ENCODE measurements at regions not wholly inside any gene's neighbourhood (a gene's known extent, or its start where the extent isn't known, plus 50 kb on each side); places are given as distances from the start of the nearest gene placed in this dataset.

DNA sequence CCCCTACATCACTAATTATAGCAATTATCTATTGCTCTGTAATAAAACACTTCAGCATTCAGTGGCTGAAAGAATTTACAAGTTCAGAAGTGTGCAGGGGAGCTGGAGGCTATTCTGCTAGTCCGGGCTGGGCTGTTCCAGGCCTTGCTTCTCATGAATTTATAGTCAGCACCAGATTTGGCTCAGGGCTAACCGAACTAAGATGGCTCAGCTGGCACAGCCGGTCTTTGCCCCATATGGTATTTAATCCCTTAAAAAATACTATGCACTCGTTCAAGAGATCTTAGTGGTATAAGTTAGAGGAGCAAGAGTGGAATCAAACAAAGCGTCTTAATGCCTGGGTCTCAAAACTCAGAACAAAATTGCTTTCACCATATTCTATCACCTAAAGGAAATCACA lies 932.9 kb downstream of the XPNPEP1 start:
- Histone ChIP-seq H3K27me3 (replicated peaks in 1 of 7) (no peaks in the 10 kb centered on the region), H3K4me3 (no peak overlapping the region), H3K9me3 (peaks cover 0 to 4% (median 0%) of the 10 kb centered on the region in 8 donors), H3K4me1 (no peaks in the 10 kb centered on the region), H3K36me3 (no peaks in the 10 kb centered on the region), H3K27ac (no peak overlapping the region)
- no peak for DNase-seq
- intact Hi-C loops (cut with DNase I; ENCODE audit: low total_unique reads): no loop called here
- 75 to 84% (median 81%) methylated on average over 5 of the region's 5 CpGs for WGBS, 5 donors
- TF ChIP-seq, protein P1, sequence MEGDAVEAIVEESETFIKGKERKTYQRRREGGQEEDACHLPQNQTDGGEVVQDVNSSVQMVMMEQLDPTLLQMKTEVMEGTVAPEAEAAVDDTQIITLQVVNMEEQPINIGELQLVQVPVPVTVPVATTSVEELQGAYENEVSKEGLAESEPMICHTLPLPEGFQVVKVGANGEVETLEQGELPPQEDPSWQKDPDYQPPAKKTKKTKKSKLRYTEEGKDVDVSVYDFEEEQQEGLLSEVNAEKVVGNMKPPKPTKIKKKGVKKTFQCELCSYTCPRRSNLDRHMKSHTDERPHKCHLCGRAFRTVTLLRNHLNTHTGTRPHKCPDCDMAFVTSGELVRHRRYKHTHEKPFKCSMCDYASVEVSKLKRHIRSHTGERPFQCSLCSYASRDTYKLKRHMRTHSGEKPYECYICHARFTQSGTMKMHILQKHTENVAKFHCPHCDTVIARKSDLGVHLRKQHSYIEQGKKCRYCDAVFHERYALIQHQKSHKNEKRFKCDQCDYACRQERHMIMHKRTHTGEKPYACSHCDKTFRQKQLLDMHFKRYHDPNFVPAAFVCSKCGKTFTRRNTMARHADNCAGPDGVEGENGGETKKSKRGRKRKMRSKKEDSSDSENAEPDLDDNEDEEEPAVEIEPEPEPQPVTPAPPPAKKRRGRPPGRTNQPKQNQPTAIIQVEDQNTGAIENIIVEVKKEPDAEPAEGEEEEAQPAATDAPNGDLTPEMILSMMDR (IDR thresholded peaks at IDR 0.05 in 8 of 11, conservative IDR thresholded peaks at IDR 0.05 in 3 of 11): no peak
- no peak for TF ChIP-seq POLR2AphosphoS5 (IDR thresholded peaks at IDR 0.05)
- TF ChIP-seq POLR2A (IDR thresholded peaks at IDR 0.05): no peak

DNA sequence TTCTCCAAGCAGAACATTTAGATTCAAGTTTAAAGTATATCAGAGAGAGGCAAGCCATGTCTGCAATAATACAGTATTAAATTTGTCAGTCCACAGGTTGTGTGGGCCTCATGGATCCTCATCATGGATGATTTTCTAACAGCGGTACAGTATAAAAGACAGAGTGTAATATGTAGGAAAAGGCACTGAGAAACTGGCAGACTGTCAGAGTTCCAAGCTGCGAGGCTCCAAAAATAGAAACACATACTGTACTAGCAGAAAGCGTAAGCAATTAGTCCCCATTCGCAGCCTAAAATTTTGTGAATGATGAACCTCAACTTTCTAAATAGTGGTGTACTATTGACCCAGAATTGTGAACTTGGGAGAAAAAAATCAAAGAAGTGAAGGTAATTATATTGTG lies 933.3 kb downstream of the XPNPEP1 start:
- no peaks in the 10 kb centered on the region for H3K27me3 ChIP-seq (replicated peaks in 1 of 7)
- no peak overlapping the region for H3K4me3 ChIP-seq
- no peak overlapping the region for H3K27ac ChIP-seq
- WGBS, 5 donors: 60 to 79% (median 78%) methylated on average over 4 of the region's 4 CpGs
- H3K36me3 ChIP-seq: no peaks in the 10 kb centered on the region
- intact Hi-C loops (cut with DNase I; ENCODE audit: low total_unique reads): no loop called here
- peaks cover 0 to 4% (median 0%) of the 10 kb centered on the region in 8 donors for H3K9me3 ChIP-seq
- no peaks in the 10 kb centered on the region for H3K4me1 ChIP-seq
- TF ChIP-seq POLR2AphosphoS5 (IDR thresholded peaks at IDR 0.05): no peak
- TF ChIP-seq, protein P1 (IDR thresholded peaks at IDR 0.05 in 8 of 11, conservative IDR thresholded peaks at IDR 0.05 in 3 of 11): no peak
- no peak for TF ChIP-seq POLR2A (IDR thresholded peaks at IDR 0.05)
- no peak for DNase-seq

DNA sequence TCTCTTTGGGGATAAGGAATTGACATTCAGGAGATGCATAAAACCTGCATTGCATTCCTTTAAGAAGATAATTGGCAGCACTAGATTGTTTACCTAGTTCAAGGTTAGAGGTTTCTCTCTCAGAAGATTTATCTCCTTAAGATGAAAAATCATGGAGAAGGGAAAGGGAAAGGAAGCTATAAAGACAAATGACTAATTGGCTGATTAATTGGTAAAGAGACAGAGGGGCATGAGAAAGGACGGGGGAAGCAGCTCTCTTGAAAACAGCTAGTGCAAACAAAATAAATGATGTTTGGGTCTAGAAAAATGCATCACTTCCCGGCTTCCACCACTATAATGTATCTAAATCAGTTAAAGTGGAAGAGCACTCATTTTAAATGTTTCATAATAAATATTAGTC lies 941.2 kb downstream of the XPNPEP1 start:
- intact Hi-C loops (cut with DNase I; ENCODE audit: low total_unique reads): no loop called here
- Histone ChIP-seq H3K4me3 (no peak overlapping the region), H3K27ac (no peak overlapping the region), H3K36me3 (no peaks in the 10 kb centered on the region), H3K4me1 (no peaks in the 10 kb centered on the region), H3K9me3 (peaks cover 0 to 22% (median 13%) of the 10 kb centered on the region in 8 donors), H3K27me3 (replicated peaks in 1 of 7) (no peaks in the 10 kb centered on the region)
- TF ChIP-seq POLR2AphosphoS5 (IDR thresholded peaks at IDR 0.05) (no peak), POLR2A (IDR thresholded peaks at IDR 0.05) (no peak)
- TF ChIP-seq, protein P1 (IDR thresholded peaks at IDR 0.05 in 8 of 11, conservative IDR thresholded peaks at IDR 0.05 in 3 of 11): no peak
- WGBS, 5 donors: 33 to 41% (median 39%) methylated on average over 2 of the region's 2 CpGs
- DNase-seq: no peak

DNA sequence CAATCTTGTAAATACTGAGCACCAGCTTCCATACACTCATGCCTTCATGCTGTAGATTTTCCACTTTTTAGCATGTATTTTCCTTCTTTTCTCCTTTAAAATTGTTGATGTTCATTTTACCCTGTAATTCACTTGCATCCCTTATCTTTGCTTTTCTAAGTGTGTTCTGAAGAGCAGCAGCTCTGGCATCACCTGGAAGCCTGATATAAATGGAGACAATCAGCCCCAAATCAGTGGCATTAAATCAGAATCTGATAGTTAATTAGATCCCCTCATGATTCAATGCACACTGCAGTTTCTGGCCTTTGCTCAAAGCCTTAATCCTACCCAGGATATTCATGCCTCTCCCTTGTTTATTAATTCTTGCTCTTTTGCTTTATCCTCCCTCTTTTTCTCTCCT lies 942.4 kb downstream of the XPNPEP1 start:
- Histone ChIP-seq H3K27ac (no peak overlapping the region), H3K27me3 (replicated peaks in 1 of 7) (no peaks in the 10 kb centered on the region), H3K36me3 (no peaks in the 10 kb centered on the region), H3K4me1 (no peaks in the 10 kb centered on the region), H3K4me3 (no peak overlapping the region), H3K9me3 (peaks cover 0 to 30% (median 16%) of the 10 kb centered on the region in 8 donors)
- intact Hi-C loops (cut with DNase I; ENCODE audit: low total_unique reads): no loop called here
- no peak for DNase-seq
- TF ChIP-seq POLR2AphosphoS5 (IDR thresholded peaks at IDR 0.05) (no peak), POLR2A (IDR thresholded peaks at IDR 0.05) (no peak)
- TF ChIP-seq, protein P1 (IDR thresholded peaks at IDR 0.05 in 8 of 11, conservative IDR thresholded peaks at IDR 0.05 in 3 of 11): no peak

Data from spleen (tissue), 11 donors.